D721Med (cell line): ENCODE measurements at regions not wholly inside any gene's neighbourhood (a gene's known extent, or its start where the extent isn't known, plus 50 kb on each side); places are given as distances from the start of the nearest gene placed in this dataset.

Experiments used
- DNase-seq: peaks from one replicate; pipeline ENCODE4 v3.0.0; 2011; ENCODE audit warnings: low spot score; ENCODE audit not compliant: insufficient read length
- FAIRE-seq: peaks from 2 replicates; lab custom pipeline; 2011; peaks lifted over from hg19 to GRCh38; lab: Jason Lieb, UNC
- CTCF ChIP-seq: IDR thresholded peaks from 2 replicates; pipeline ENCODE4 v1.5.1; 2012; ENCODE audit warnings: mild to moderate bottlenecking, control low read depth; ENCODE audit not compliant: insufficient read depth; ENCODE audit errors: missing control alignments

- FAIRE-seq (peak; percentile 63), DNase-seq (no peak)
- no peak for TF ChIP-seq CTCF
Observed at GRCh38 chr9:100674419-100675122, 96.7 kb downstream of the CAVIN4 start.

DNA sequence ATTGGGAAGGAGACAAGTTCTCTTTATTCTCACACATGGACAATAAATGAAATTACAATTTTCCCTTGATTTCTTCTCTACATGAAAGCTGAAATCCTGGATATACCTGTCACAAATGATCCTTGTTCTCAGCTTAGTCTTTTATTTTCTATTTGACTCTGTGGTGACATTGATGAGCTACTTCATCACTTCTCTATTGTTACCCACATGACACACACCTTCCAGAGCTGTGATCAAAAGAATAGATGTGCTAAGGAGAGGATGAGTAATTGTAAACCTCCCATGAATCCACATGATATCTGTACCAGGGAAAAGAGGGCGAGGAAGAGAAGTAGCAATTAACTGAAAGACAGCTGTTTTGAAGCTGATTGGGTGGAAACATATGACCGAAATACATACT, 102.0 kb downstream of the CAVIN4 start:
- no peak for TF ChIP-seq CTCF
- DNase-seq (no peak), FAIRE-seq (peak; percentile 6)

GRCh38 chr9:100686420-100686819, 108.5 kb downstream of the CAVIN4 start:
- FAIRE-seq = no peak
- no peak for TF ChIP-seq CTCF
- no peak for DNase-seq

- FAIRE-seq (no peak), DNase-seq (no peak)
- no peak for TF ChIP-seq CTCF
Observed at GRCh38 chr9:100689635-100690034, 111.8 kb downstream of the CAVIN4 start.

- FAIRE-seq = no peak
- DNase-seq = no peak
Observed at GRCh38 chr9:100690438-100690837, 112.6 kb downstream of the CAVIN4 start.

DNA sequence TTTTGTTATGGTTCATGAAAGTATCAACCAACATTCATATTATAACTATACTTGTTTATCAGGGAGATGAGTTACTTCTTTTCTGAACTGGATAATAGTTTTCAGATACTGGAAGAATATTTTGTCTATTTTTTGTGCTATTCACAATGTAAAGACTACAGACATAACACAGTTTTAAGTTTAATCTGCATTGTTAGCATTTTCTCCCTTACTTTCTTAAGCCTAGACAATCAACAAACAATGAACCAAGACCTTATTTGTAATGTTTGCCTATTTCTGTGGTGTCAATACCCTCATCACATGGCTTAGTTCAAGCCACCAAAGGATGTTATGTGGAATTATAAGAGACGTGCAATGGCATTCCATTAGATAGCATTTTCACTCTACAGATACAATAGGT, 119.5 kb downstream of the CAVIN4 start:
- no peak for TF ChIP-seq CTCF
- FAIRE-seq = no peak
- no peak for DNase-seq

More at GRCh38 chr9:100690438-100690837, 112.6 kb downstream of the CAVIN4 start:
- TF ChIP-seq CTCF = no peak

GRCh38 chr9:100698945-100699344, 121.1 kb downstream of the CAVIN4 start:
- FAIRE-seq = no peak
- TF ChIP-seq CTCF = no peak
- no peak for DNase-seq
